HFFc6 (cell line): ENCODE measurements at regions not wholly inside any gene's neighbourhood (a gene's known extent, or its start where the extent isn't known, plus 50 kb on each side); places are given as distances from the start of the nearest gene placed in this dataset.

Experiments
- DNase-seq: peaks from one replicate; pipeline ENCODE4 v3.0.0-alpha.2; 2018
- H3K27ac Mint-ChIP-seq: 2 replicates; pipeline ENCODE4 v1.8.0; 2020; ENCODE audit warnings: mild to moderate bottlenecking, mixed read lengths
- H3K27me3 Mint-ChIP-seq: 2 replicates; pipeline ENCODE4 v1.8.0; 2021; ENCODE audit warnings: mild to moderate bottlenecking, moderate library complexity, mixed read lengths; ENCODE audit not compliant: insufficient read depth
- H3K36me3 Mint-ChIP-seq: 2 replicates; pipeline ENCODE4 v1.8.0; 2021; ENCODE audit warnings: low read depth, mixed read lengths
- H3K4me1 Mint-ChIP-seq: 2 replicates; pipeline ENCODE4 v1.8.0; 2020; ENCODE audit warnings: low read depth, mixed read lengths
- H3K4me3 Mint-ChIP-seq: 2 replicates; pipeline ENCODE4 v1.8.0; 2020; ENCODE audit warnings: mild to moderate bottlenecking, moderate library complexity, mixed read lengths
- H3K9me3 Mint-ChIP-seq: 2 replicates; pipeline ENCODE4 v1.8.0; 2020; ENCODE audit warnings: mild to moderate bottlenecking, mixed read lengths
- TF ChIP-seq, protein P1 (sequence below): fragments of 200-600 bp; sonication (generic); IDR thresholded peaks from 2 replicates; pipeline ENCODE4 v1.5.0; 2021; ENCODE audit warnings: antibody characterized with exemption, mild to moderate bottlenecking

GRCh38 chr7:32379510-32380112, 110.6 kb downstream of the LSM5 start:
- TF ChIP-seq, protein P1, sequence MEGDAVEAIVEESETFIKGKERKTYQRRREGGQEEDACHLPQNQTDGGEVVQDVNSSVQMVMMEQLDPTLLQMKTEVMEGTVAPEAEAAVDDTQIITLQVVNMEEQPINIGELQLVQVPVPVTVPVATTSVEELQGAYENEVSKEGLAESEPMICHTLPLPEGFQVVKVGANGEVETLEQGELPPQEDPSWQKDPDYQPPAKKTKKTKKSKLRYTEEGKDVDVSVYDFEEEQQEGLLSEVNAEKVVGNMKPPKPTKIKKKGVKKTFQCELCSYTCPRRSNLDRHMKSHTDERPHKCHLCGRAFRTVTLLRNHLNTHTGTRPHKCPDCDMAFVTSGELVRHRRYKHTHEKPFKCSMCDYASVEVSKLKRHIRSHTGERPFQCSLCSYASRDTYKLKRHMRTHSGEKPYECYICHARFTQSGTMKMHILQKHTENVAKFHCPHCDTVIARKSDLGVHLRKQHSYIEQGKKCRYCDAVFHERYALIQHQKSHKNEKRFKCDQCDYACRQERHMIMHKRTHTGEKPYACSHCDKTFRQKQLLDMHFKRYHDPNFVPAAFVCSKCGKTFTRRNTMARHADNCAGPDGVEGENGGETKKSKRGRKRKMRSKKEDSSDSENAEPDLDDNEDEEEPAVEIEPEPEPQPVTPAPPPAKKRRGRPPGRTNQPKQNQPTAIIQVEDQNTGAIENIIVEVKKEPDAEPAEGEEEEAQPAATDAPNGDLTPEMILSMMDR, result no peak
- Mint-ChIP-seq H3K9me3 (peaks cover 29% of the 10 kb centered on the region), H3K27ac (no peak overlapping the region), H3K4me1 (no peaks in the 10 kb centered on the region), H3K27me3 (no peaks in the 10 kb centered on the region), H3K4me3 (no peak overlapping the region), H3K36me3 (no peaks in the 10 kb centered on the region)
- DNase-seq, result no peak

GRCh38 chr7:32378988-32379387, 111.2 kb downstream of the LSM5 start:
- TF ChIP-seq, protein P1, result no peak
- Mint-ChIP-seq H3K4me1 (no peaks in the 10 kb centered on the region), H3K27ac (no peak overlapping the region), H3K4me3 (no peak overlapping the region), H3K36me3 (no peaks in the 10 kb centered on the region), H3K27me3 (no peaks in the 10 kb centered on the region), H3K9me3 (peaks cover 29% of the 10 kb centered on the region)
- no peak for DNase-seq

DNA sequence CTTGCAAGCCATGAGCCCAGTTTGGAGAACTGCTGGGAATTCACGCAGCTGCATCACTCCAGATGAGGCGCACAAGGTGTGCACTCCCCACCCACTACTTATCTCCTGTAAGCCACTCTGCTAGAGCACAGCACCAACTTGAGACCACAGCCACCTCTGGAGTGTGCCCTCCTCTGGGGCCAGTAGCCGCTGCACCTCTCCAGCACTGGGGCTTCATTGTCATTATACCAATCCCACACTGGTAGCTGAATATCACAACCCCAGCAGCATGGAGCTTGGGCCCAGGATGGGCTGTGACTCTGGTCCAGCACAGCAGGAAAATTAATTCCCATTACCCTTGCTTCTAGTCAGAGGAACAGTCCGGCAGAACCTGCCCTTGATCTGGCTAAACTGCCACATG, 125.6 kb downstream of the LSM5 start:
- Mint-ChIP-seq H3K27ac (no peak overlapping the region), H3K4me1 (no peaks in the 10 kb centered on the region), H3K36me3 (peaks cover 6% of the 10 kb centered on the region; the same call in 1 of the 2 replicates), H3K9me3 (peaks cover 35% of the 10 kb centered on the region), H3K27me3 (peaks cover 2% of the 10 kb centered on the region), H3K4me3 (no peak overlapping the region)
- no peak for DNase-seq
- TF ChIP-seq, protein P1, result no peak

DNA sequence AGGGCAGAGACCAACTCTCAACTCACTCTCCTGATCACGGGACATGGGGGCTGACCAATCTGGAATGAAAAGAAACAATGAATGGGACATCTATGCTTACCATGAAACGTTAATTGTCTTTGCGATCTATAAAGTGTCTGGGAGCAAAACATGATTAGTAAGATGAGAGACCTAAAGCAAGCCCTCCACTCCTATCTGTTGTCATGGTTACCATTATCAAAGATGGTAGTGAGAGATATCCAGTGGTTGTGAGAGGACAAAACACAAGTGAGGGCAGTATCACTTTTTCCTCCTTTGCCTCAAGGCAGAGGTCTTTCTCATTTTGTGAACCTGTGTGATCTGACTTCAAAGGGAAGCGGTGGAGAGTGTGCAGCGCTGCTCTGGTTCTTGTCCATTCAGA, 130.1 kb downstream of the LSM5 start:
- peaks cover 2% of the 10 kb centered on the region for H3K27me3 Mint-ChIP-seq
- H3K4me3 Mint-ChIP-seq, result no peak overlapping the region
- H3K36me3 Mint-ChIP-seq, result no peaks in the 10 kb centered on the region
- peaks cover 20% of the 10 kb centered on the region for H3K9me3 Mint-ChIP-seq
- H3K27ac Mint-ChIP-seq, result no peak overlapping the region
- no peak for DNase-seq
- TF ChIP-seq, protein P1, result no peak
- no peaks in the 10 kb centered on the region for H3K4me1 Mint-ChIP-seq

GRCh38 chr7:32357535-32358277, 132.5 kb downstream of the LSM5 start:
- no peak overlapping the region for H3K4me3 Mint-ChIP-seq
- peaks cover 15% of the 10 kb centered on the region; the same call in 1 of the 2 replicates for H3K9me3 Mint-ChIP-seq
- no peak for DNase-seq
- peaks cover 2% of the 10 kb centered on the region for H3K27me3 Mint-ChIP-seq
- no peaks in the 10 kb centered on the region for H3K4me1 Mint-ChIP-seq
- no peak overlapping the region for H3K27ac Mint-ChIP-seq
- H3K36me3 Mint-ChIP-seq, result no peaks in the 10 kb centered on the region
- TF ChIP-seq, protein P1, result no peak
